NCI-H2227 treated with DMSO at 0.1 percent for 48 hours (cell line): ENCODE measurements at regions not wholly inside any gene's neighbourhood (a gene's known extent, or its start where the extent isn't known, plus 50 kb on each side); places are given as distances from the start of the nearest gene placed in this dataset.
"Not testable (repeated sequence)": the region's sequence is repeated elsewhere in the genome, so short reads cannot be mapped to it uniquely, and the experiment has no call there.

Experiments
- DNase-seq: peaks from one replicate; lab custom pipeline; 2025; lab: John Stamatoyannopoulos, UW

DNA sequence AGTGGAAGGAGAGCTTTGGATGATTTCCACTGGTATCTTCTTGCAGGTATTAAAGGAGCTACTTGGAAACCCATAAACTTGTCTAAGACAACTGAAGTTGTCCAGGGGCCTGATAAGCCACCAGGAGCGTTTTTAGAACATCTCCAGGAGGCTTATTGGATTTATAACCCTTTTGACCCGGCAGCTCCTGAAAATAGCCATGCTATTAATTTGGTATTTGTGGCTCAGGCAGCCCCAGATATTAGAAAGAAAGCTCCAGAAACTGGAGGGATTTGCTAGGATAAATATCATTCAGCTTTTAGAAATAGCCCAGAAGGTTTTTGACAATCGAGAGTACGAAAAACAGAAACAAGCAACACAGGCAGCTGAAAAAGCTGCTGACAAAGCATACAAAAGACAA is 461.0 kb upstream of the HTR1E start:
- DNase-seq = no peak

DNA sequence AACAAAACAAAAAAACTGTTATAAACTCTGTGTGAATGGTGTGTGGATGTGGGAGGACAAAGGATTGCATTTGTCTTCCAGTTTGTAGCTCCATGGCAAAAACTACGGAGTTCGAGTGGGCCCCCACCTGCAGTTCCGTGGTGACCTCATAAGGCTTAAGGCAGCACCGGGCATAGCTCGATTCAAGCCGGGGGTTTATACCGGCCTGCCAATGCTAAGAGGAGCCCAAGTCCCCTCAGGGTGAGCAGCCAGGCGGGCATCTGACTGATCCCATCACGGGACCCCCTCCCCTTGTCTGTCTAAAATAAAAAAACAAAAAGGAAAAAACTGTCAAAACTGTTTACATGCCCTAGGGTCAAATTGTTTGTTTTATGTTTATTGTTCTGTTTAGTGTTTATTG is 463.2 kb upstream of the HTR1E start:
- no peak for DNase-seq

- DNase-seq = no peak
Observed at GRCh38 chr6:86471791-86472190, 465.5 kb upstream of the HTR1E start.

DNA sequence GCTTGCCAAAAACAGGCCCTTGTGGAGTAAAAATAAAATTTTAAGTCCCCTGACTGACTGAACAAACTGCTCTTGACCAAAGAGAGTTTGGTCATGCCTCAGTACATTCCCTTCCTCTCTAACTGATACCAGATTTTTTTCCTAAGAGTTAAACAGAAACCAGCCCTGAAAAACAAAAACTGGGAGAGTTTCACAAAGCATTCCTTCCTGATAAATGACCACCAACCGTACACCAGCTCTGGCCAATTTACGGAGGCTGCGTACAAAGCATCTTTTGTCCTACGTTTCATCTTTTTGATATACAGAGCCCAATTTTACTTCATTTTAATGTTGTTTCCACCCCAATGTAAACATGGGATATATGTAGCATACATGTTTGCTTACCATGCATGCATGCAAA is 477.4 kb upstream of the HTR1E start:
- DNase-seq = no peak

DNA sequence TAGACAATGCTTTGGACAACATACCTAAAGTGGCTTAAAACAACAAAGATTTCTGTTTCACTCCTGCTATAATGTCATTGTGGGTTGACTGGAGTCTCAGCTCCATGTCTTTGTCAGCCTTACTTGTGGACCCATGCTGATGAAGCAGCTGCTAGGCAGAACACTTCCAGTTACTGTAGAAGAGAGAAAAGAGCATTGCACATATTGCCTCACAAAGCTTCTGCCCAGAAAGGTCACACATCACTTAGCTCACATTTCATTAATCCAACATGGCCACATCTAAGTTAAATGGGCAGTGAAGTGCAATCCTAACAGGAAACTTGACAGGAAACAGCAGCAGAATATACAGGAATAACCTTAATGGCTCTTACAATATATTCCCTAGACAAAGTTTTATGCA is 480.5 kb upstream of the HTR1E start:
- DNase-seq = no peak

GRCh38 chr6:86453232-86453631 is 484.1 kb upstream of the HTR1E start:
- no peak for DNase-seq

- DNase-seq = no peak
Observed at GRCh38 chr6:86448398-86448797, 488.9 kb upstream of the HTR1E start.

- no peak for DNase-seq
Observed at GRCh38 chr6:86440608-86441007, 496.7 kb upstream of the HTR1E start.

- no peak for DNase-seq
Observed at GRCh38 chr6:86423571-86423970, 513.8 kb upstream of the HTR1E start.

- DNase-seq = no peak
Observed at GRCh38 chr6:86412057-86412456, 525.3 kb upstream of the HTR1E start.

- DNase-seq = no peak
Observed at GRCh38 chr6:86407128-86407527, 530.2 kb upstream of the HTR1E start.

GRCh38 chr6:86392850-86393249 is 544.5 kb upstream of the HTR1E start:
- not testable (repeated sequence) for DNase-seq

- DNase-seq = no peak
Observed at GRCh38 chr6:86380571-86381125, 556.7 kb upstream of the HTR1E start.

GRCh38 chr6:86357877-86358276 is 579.5 kb upstream of the HTR1E start:
- no peak for DNase-seq

DNA sequence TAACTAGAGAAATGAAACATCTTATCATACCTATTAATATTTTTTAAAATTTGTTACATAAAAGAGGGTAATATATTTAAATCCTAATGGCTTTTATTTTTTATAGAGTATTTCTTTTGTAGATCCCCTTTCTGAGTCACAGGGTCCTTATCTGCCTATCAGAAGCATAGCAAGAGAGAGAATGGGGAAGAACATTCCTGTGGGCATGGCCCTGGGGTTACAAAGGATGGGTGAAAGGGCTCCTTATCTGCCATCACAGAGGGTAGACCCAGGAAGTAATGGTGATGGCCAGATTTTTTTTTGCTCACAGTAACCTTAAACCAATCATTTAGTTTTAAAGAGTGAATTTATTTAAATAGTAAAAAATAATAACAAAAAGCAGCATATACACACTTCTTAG is 582.1 kb upstream of the HTR1E start:
- DNase-seq = no peak

GRCh38 chr6:86331919-86332318 is 605.4 kb upstream of the HTR1E start:
- no peak for DNase-seq

DNA sequence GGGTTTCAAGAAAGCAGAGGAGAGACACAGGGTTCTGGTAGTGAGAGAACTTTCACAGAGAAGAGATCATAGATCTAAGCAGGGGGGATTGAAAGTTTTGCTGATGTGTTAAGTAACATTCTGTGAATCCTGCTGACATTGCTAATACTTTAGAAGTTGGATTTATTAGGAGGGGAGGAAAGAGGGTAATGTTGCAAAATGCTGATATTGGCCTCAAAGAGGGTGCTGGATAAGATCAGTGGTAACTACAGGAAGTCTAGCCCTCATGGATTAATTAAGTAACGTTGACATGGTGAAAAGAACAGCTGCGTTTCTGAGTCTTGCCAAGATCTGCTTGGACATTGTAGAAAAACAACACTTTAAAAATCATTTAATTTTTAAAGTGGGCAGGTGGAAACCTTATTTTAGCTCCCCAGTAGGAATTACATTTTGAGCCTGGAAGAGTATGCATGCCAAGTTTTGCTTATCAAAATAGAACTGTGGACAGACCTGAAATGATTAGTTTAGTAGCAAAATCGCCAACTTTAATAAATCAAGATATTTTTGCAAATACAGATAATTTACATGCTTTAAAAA is 606.0 kb upstream of the HTR1E start:
- DNase-seq = no peak

- DNase-seq = no peak
Observed at GRCh38 chr6:86306210-86306609, 631.1 kb upstream of the HTR1E start.

DNA sequence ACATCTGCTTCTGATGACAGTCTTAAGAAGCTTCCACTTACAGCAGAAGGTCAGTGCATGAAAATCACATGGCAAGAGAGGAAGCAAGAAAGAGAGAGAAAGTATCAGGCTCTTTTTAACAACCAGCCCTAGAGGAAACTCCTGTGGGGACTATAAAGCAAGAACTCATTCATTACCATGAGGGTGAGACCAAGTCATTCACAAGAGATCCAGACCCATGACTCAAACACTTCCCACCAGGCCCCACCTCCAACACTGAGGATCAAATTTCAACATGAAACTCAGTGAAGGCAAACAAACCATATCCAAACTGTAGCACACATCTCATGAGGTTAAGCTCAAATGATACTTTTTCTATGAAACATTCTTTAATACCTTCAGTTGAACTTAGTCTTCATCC is 643.2 kb upstream of the SYNCRIP start:
- DNase-seq = no peak

DNA sequence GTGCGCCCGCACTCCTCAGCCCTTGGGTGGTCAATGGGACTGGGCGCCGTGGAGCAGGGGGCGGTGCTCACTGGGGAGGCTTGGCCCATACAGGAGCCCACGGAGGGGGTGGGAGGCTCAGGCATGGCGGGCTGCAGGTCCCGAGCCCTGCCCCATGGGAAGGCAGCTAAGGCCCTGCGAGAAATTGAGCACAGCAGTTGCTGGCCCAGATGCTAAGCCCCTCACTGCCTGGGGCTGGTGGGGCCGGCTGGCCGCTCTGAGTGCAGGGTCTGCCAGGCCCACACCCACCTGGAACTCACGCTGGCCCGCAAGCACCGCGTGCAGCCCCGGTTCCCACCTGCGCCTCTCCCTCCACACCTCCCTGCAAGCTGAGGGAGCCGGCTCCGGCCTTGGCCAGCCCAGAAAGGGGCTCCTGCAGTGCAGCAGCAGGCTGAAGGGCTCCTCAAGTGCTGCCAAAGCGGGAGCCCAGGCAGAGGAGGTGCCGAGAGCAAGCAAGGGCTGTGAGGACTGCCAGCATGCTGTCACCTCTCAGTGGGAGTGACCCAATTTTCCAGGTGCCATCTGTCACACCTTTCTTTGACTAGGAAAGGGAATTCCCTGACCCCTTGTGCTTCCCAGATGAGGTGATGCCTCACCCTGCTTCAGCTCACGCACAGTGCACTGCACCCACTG is 642.3 kb upstream of the SYNCRIP start:
- not testable (repeated sequence) for DNase-seq

GRCh38 chr6:86283596-86283995 is 640.9 kb upstream of the SYNCRIP start:
- not testable (repeated sequence) for DNase-seq

GRCh38 chr6:86276056-86276455 is 633.4 kb upstream of the SYNCRIP start:
- DNase-seq = no peak

- no peak for DNase-seq
Observed at GRCh38 chr6:86273936-86274335, 631.2 kb upstream of the SYNCRIP start.
